HepG2 (cell line): ENCODE measurements at regions not wholly inside any gene's neighbourhood (a gene's known extent, or its start where the extent isn't known, plus 50 kb on each side); places are given as distances from the start of the nearest gene placed in this dataset.

Experiments used
- ATAC-seq: fragments of 200-7000 bp; cut with Tn5 transposase; 3 replicates; pipeline ENCODE4 v1.9.1; 2020; ENCODE audit warnings: mild to moderate bottlenecking, moderate library complexity
- BruUV-seq: library from RNA; stranded (reverse); fragments of 400-500 nt; replicated peaks from 2 replicates; lab custom pipeline; 2021; lab: Mats Ljungman, UMichigan
- CTCF ChIA-PET: fragments of 300-600 bp; formaldehyde crosslinking; extraction: SDS; loops from one replicate; lab custom pipeline; 2021; ENCODE audit warnings: low total read pairs, inconsistent platforms, low intra/inter-chr PET ratio; lab: Yijun Ruan, JAX
- POLR2A ChIA-PET: fragments of 350-600 bp; sonication (Branson Sonifier 250); formaldehyde crosslinking; loops from one replicate; lab custom pipeline; 2020; ENCODE audit warnings: antibody characterized with exemption, inconsistent platforms; lab: Yijun Ruan, JAX
- DNase-seq: peaks from one replicate; pipeline ENCODE4 v3.0.0-alpha.2; 2015; ENCODE audit warnings: low spot score
- FAIRE-seq: peaks from 3 replicates; lab custom pipeline; 2011; peaks lifted over from hg19 to GRCh38; lab: Jason Lieb, UNC
- H2AFZ ChIP-seq: one replicate; pipeline ENCODE4 v1.6.1; 2011; ENCODE audit warnings: low read length, inconsistent platforms
- H3K27ac ChIP-seq: fragments of 300-600 bp; 3 replicates; pipeline ENCODE4 v1.8.0; 2011; ENCODE audit warnings: mixed run types, mild to moderate bottlenecking, mixed read lengths, low read length, inconsistent platforms; ENCODE audit not compliant: insufficient read depth; ENCODE audit errors: extremely low read length
- H3K27me3 ChIP-seq, 2 experiments: fragments of 200-600 bp in 1 of 2; 2 replicates in 1 of 2; 3 replicates in 1 of 2; pipeline versions ENCODE4 v1.6.0 to v1.8.0; 2011; ENCODE audit warnings: low read length in 2 of 2, mild to moderate bottlenecking in 2 of 2, moderate library complexity in 2 of 2, inconsistent platforms in 1 of 2; ENCODE audit not compliant: insufficient read depth in 2 of 2, control insufficient read depth in 1 of 2
- H3K36me3 ChIP-seq, 2 experiments: fragments of 200-600 bp in 1 of 2; replicated peaks in 1 of 2; 2 replicates in 1 of 2; 3 replicates in 1 of 2; pipeline versions ENCODE4 v1.5.1 to v1.8.0; 2011; ENCODE audit warnings: low read length in 2 of 2, inconsistent platforms in 1 of 2; ENCODE audit not compliant: insufficient read depth in 2 of 2, control insufficient read depth in 1 of 2
- H3K4me1 ChIP-seq: 2 replicates; pipeline ENCODE4 v1.5.1; 2012; ENCODE audit warnings: low read length, inconsistent platforms; ENCODE audit not compliant: insufficient read depth
- H3K4me2 ChIP-seq: 2 replicates; pipeline ENCODE4 v1.6.0; 2011; ENCODE audit warnings: low read depth, low read length, inconsistent platforms
- H3K4me3 ChIP-seq, 3 experiments: fragments of 200-600 bp in 1 of 3; sonication (generic), shearing (Covaris generic) in 1 of 3; replicated peaks in 1 of 3; 2 replicates each; pipeline ENCODE4 v1.5.1; 2011 to 2016; ENCODE audit warnings: low read length in 3 of 3, inconsistent platforms in 2 of 3, low read depth in 2 of 3, mild to moderate bottlenecking in 2 of 3, control low read depth in 1 of 3, mixed read lengths in 1 of 3; ENCODE audit not compliant: insufficient read depth in 1 of 3
- H3K79me2 ChIP-seq: one replicate; pipeline ENCODE4 v1.6.1; 2011; ENCODE audit warnings: low read length, inconsistent platforms; ENCODE audit not compliant: insufficient read depth
- H3K9ac ChIP-seq: 2 replicates; pipeline ENCODE4 v1.6.0; 2011; ENCODE audit warnings: mild to moderate bottlenecking, low read depth, low read length, inconsistent platforms; ENCODE audit not compliant: insufficient read depth
- H3K9me3 ChIP-seq: 2 replicates; pipeline ENCODE4 v1.5.1; 2012; ENCODE audit warnings: mild to moderate bottlenecking, low read length
- H4K20me1 ChIP-seq: 2 replicates; pipeline ENCODE4 v1.6.0; 2011; ENCODE audit warnings: inconsistent platforms, mild to moderate bottlenecking, low read length, moderate library complexity; ENCODE audit not compliant: insufficient read depth
- AKAP8 ChIP-seq: sonication (generic); formaldehyde crosslinking; IDR thresholded peaks from 2 replicates; pipeline ENCODE4 v1.5.1; 2020; ENCODE audit warnings: mild to moderate bottlenecking, missing genetic modification reagents
- GLI4 ChIP-seq: sonication (generic); formaldehyde crosslinking; IDR thresholded peaks from 2 replicates; pipeline ENCODE4 v1.5.1; 2020; ENCODE audit warnings: missing genetic modification reagents, mild to moderate bottlenecking, moderate library complexity, borderline replicate concordance
- JUN ChIP-seq: sonication (generic); formaldehyde crosslinking; IDR thresholded peaks from 2 replicates; pipeline ENCODE4 v1.4.0; 2020; ENCODE audit warnings: mild to moderate bottlenecking, missing genetic modification reagents
- JUND ChIP-seq: sonication (generic); formaldehyde crosslinking; IDR thresholded peaks from 2 replicates; pipeline ENCODE4 v1.8.0; 2022; ENCODE audit warnings: mild to moderate bottlenecking, missing genetic modification reagents
- POLR2A ChIP-seq, 2 experiments: IDR thresholded peaks; 2 replicates each; pipeline ENCODE4 v1.6.1; 2011; ENCODE audit warnings: low read depth in 2 of 2, low read length in 2 of 2, mild to moderate bottlenecking in 1 of 2, moderate library complexity in 1 of 2; ENCODE audit not compliant: insufficient read depth in 1 of 2
- RAD51 ChIP-seq: fragments of 450-650 bp; IDR thresholded peaks from 2 replicates; pipeline ENCODE4 v1.6.1; 2016; ENCODE audit warnings: borderline replicate concordance
- SCMH1 ChIP-seq: sonication (generic); formaldehyde crosslinking; IDR thresholded peaks from 2 replicates; pipeline ENCODE4 v1.9.0; 2021; ENCODE audit warnings: missing genetic modification reagents, mild to moderate bottlenecking, borderline replicate concordance
- SMAD1 ChIP-seq: sonication (generic); formaldehyde crosslinking; IDR thresholded peaks from 2 replicates; pipeline ENCODE4 v1.4.0; 2020; ENCODE audit warnings: missing genetic modification reagents, low read depth, mild to moderate bottlenecking, borderline replicate concordance
- ZNF335 ChIP-seq: sonication (generic); formaldehyde crosslinking; IDR thresholded peaks from 2 replicates; pipeline ENCODE4 v1.4.0; 2020; ENCODE audit warnings: missing genetic modification reagents
- WGBS: methylation state at CpG from one replicate; pipeline ENCODE4 v1.1.6; 2017; ENCODE audit warnings: low lambda C conversion rate; 5-methylcytosine and 5-hydroxymethylcytosine counted together
- in situ Hi-C: cut with HindIII; loops from 2 replicates; pipeline ENCODE4 v1.10.0; 2017; ENCODE audit warnings: low pct_unique_long_range_greater_than_20kb; ENCODE audit not compliant: extremely low pct_ligation_motif_present
- intact Hi-C: fragments of 100-400 bp; cut with micrococcal nuclease; formaldehyde crosslinking; loops from one replicate; pipeline ENCODE4 v1.10.0; 2022; ENCODE audit not compliant: unreplicated experiment
- TF ChIP-seq, protein P1 (sequence below): sonication (generic); formaldehyde crosslinking; IDR thresholded peaks from 2 replicates; pipeline ENCODE4 v1.9.0; 2021; ENCODE audit warnings: missing genetic modification reagents, borderline replicate concordance
- TF ChIP-seq, protein P2 (sequence below): sonication (generic); formaldehyde crosslinking; conservative IDR thresholded peaks from 2 replicates; pipeline ENCODE4 v1.8.0; 2022; ENCODE audit warnings: missing genetic modification reagents

DNA sequence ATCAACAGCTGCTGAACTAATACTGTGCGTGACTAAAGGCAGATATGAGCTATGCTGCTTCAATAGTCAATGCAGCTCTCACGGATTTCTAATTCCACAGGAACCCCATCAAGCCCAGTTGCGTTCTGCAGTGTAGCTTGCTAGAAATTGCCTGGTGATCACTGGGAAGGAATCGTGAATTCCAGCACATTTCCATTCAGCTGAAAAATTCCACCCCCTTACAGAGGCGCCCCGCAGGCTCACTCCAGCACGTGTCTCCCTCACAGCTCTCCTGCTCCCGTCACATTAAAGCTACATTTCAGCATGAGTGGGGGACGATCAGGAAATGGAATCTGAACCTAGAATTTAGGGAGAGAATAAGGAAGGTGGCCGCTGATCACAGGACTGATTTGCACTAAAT lies 534.8 kb downstream of the TCERG1L start:
- Histone ChIP-seq H4K20me1 (no peaks in the 10 kb centered on the region), H3K4me3 (no peak overlapping the region), H3K9ac (no peak overlapping the region)
- no peak for DNase-seq
- TF ChIP-seq SMAD1 (CRISPR knock-in tag) (no peak), JUND (CRISPR knock-in tag) (no peak), RAD51 (no peak), GLI4 (CRISPR knock-in tag) (no peak), ZNF335 (no peak), JUN (CRISPR knock-in tag) (no peak), AKAP8 (no peak), SCMH1 (no peak), POLR2A (IDR thresholded peaks at IDR 0.05; ENCODE audit: insufficient read depth in 1 of 2, low read depth in 2 of 2, low read length in 2 of 2) (no peak)
- TF ChIP-seq, protein P1, sequence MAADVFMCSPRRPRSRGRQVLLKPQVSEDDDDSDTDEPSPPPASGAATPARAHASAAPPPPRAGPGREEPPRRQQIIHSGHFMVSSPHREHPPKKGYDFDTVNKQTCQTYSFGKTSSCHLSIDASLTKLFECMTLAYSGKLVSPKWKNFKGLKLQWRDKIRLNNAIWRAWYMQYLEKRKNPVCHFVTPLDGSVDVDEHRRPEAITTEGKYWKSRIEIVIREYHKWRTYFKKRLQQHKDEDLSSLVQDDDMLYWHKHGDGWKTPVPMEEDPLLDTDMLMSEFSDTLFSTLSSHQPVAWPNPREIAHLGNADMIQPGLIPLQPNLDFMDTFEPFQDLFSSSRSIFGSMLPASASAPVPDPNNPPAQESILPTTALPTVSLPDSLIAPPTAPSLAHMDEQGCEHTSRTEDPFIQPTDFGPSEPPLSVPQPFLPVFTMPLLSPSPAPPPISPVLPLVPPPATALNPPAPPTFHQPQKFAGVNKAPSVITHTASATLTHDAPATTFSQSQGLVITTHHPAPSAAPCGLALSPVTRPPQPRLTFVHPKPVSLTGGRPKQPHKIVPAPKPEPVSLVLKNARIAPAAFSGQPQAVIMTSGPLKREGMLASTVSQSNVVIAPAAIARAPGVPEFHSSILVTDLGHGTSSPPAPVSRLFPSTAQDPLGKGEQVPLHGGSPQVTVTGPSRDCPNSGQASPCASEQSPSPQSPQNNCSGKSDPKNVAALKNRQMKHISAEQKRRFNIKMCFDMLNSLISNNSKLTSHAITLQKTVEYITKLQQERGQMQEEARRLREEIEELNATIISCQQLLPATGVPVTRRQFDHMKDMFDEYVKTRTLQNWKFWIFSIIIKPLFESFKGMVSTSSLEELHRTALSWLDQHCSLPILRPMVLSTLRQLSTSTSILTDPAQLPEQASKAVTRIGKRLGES (CRISPR knock-in tag) = no peak
- TF ChIP-seq, protein P2, sequence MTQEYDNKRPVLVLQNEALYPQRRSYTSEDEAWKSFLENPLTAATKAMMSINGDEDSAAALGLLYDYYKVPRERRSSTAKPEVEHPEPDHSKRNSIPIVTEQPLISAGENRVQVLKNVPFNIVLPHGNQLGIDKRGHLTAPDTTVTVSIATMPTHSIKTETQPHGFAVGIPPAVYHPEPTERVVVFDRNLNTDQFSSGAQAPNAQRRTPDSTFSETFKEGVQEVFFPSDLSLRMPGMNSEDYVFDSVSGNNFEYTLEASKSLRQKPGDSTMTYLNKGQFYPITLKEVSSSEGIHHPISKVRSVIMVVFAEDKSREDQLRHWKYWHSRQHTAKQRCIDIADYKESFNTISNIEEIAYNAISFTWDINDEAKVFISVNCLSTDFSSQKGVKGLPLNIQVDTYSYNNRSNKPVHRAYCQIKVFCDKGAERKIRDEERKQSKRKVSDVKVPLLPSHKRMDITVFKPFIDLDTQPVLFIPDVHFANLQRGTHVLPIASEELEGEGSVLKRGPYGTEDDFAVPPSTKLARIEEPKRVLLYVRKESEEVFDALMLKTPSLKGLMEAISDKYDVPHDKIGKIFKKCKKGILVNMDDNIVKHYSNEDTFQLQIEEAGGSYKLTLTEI (CRISPR knock-in tag) = no peak
- TF ChIP-seq, all 625 proteins: peak for 0
- no peaks in the 10 kb centered on the region for H3K79me2 ChIP-seq
- H3K27me3 ChIP-seq = peaks cover 1 to 29% of the 10 kb centered on the region in 2 experiments; a peak in 4 of 5 replicates
- no peak for FAIRE-seq
- H3K27ac ChIP-seq = no peak overlapping the region
- intact Hi-C loops (no loop called here), in situ Hi-C loops (no loop called here)
- ChIA-PET CTCF (no interaction called here), POLR2A (no interaction called here)
- H3K36me3 ChIP-seq = no peaks in the 10 kb centered on the region
- no peak overlapping the region for H3K4me2 ChIP-seq
- H2AFZ ChIP-seq = no peak overlapping the region
- no peaks in the 10 kb centered on the region for H3K9me3 ChIP-seq
- 7% methylated on average over 9 of the region's 10 CpGs for WGBS
- H3K4me1 ChIP-seq = no peaks in the 10 kb centered on the region
- no TSS peak for BruUV-seq
- ATAC-seq = no peak
